ENCODE measurements at regions not wholly inside any gene's neighbourhood (a gene's known extent, or its start where the extent isn't known, plus 50 kb on each side); places are given as distances from the start of the nearest gene placed in this dataset.

DNA sequence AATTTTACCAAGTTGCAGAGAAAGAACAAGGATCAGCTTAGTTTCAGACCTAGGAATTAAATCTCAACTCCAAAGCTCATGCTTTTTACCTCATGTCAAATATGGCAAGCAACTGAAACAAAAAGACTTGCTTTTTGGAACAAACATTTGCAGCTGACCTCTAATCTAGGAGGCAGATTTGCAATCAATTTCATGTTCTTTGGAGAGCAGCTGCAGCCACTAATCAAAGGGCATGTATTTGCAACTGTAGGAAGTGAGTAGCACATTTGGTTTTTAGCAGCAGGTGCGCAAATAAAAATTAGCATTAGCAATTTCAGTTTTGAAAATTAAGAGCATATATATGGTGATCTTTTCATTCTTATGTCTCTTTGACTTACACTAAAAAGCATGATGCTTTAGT is 459.3 kb upstream of the SLC10A2 start:
- no peak for ATAC-seq
- TF ChIP-seq, protein P1, sequence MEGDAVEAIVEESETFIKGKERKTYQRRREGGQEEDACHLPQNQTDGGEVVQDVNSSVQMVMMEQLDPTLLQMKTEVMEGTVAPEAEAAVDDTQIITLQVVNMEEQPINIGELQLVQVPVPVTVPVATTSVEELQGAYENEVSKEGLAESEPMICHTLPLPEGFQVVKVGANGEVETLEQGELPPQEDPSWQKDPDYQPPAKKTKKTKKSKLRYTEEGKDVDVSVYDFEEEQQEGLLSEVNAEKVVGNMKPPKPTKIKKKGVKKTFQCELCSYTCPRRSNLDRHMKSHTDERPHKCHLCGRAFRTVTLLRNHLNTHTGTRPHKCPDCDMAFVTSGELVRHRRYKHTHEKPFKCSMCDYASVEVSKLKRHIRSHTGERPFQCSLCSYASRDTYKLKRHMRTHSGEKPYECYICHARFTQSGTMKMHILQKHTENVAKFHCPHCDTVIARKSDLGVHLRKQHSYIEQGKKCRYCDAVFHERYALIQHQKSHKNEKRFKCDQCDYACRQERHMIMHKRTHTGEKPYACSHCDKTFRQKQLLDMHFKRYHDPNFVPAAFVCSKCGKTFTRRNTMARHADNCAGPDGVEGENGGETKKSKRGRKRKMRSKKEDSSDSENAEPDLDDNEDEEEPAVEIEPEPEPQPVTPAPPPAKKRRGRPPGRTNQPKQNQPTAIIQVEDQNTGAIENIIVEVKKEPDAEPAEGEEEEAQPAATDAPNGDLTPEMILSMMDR (IDR thresholded peaks at IDR 0.05), result no peak
- TF ChIP-seq POLR2A (IDR thresholded peaks at IDR 0.05), result no peak
- no peak for TF ChIP-seq EP300 (IDR thresholded peaks at IDR 0.05)
- TF ChIP-seq POLR2AphosphoS5 (IDR thresholded peaks at IDR 0.05), result no peak

DNA sequence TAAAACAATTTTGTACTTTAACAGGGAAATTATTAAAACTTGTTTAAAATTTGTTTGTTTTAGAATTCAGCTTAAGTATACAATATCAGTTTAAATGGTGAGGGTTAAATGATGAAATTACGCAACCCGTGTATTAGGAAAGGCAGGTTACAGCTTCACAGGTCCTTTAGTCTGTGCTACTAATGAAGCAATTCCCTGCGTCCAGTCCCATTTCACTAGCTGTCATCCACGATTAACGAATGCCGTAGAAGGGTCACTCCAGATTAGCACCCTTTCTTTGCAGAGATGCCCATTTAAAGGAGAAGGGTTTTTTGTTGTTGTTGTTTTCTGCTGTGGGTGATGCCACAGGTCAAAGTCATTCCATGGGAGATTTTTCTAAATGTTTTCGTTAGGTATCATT is 457.6 kb upstream of the SLC10A2 start:
- no peak overlapping the region for H3K4me3 ChIP-seq
- 66 to 69% methylated on average over 7 of the region's 7 CpGs for WGBS, 2 donors (ENCODE audit: low coverage in 1 of 2)
- no peaks in the 10 kb centered on the region for H3K9me3 ChIP-seq
- TF ChIP-seq POLR2A (IDR thresholded peaks at IDR 0.05) (no peak), POLR2AphosphoS5 (IDR thresholded peaks at IDR 0.05) (no peak), EP300 (IDR thresholded peaks at IDR 0.05) (no peak)
- TF ChIP-seq, protein P1 (IDR thresholded peaks at IDR 0.05), result no peak
- no peak for ATAC-seq
- H3K36me3 ChIP-seq, result no peaks in the 10 kb centered on the region
- no peak overlapping the region for H3K27ac ChIP-seq
- H3K4me1 ChIP-seq, result no peaks in the 10 kb centered on the region
- no peaks in the 10 kb centered on the region for H3K27me3 ChIP-seq

More for the DNA sequence above, 459.3 kb upstream of the SLC10A2 start:
- Histone ChIP-seq H3K27me3 (no peaks in the 10 kb centered on the region), H3K4me3 (no peak overlapping the region), H3K4me1 (no peaks in the 10 kb centered on the region), H3K27ac (no peak overlapping the region), H3K36me3 (no peaks in the 10 kb centered on the region), H3K9me3 (no peaks in the 10 kb centered on the region)
- WGBS, 2 donors (ENCODE audit: low coverage in 1 of 2), result 100% methylated on average over 1 of the region's 1 CpG

DNA sequence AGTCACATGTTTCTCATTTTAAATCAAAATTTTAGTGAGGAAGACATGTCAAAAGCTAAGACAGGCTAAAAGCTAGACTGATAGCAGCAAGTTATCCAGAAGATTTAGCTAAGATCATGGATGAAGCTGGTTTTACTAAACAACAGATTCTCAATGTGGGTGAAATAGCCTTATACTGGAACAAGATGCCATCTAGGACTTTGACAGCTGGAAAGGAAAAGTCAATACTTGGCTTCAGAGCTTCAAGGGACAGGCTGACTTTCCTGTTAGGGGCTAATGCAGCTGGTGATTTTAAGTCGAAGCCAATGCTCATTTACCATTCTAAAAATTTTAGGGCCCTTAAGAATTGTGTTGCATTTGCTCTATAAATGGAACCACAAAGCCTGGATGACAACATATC is 455.3 kb upstream of the SLC10A2 start:
- H3K36me3 ChIP-seq, result no peaks in the 10 kb centered on the region
- TF ChIP-seq, protein P1 (IDR thresholded peaks at IDR 0.05), result no peak
- TF ChIP-seq POLR2AphosphoS5 (IDR thresholded peaks at IDR 0.05) (no peak), POLR2A (IDR thresholded peaks at IDR 0.05) (no peak), EP300 (IDR thresholded peaks at IDR 0.05) (no peak)
- no peak overlapping the region for H3K27ac ChIP-seq
- no peak overlapping the region for H3K4me3 ChIP-seq
- ATAC-seq, result no peak
- no peaks in the 10 kb centered on the region for H3K9me3 ChIP-seq
- 78% methylated on average over 1 of the region's 1 CpG; no CpG with 5 or more reads in 1 of the 2 donors for WGBS, 2 donors (ENCODE audit: low coverage in 1 of 2)
- no peaks in the 10 kb centered on the region for H3K4me1 ChIP-seq
- H3K27me3 ChIP-seq, result no peaks in the 10 kb centered on the region

DNA sequence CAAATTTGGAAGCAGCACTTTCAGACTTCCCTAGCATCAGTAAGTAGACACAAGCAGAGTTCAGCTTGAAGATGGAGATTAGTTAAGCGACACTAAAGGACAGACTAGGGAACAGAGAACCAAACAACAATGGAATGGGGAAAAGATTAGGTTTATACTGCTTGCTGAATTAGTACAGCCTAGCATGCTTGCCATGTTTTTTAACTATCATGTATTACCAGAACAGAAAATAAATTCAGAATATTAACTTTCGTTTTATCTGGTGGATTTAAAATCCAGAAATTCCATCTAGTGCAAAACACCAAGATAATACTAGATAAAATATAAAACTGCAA is 451.5 kb upstream of the SLC10A2 start:
- 57 to 64% methylated on average over 2 of the region's 2 CpGs for WGBS, 2 donors (ENCODE audit: low coverage in 1 of 2)
- H3K27ac ChIP-seq, result no peak overlapping the region
- TF ChIP-seq POLR2AphosphoS5 (IDR thresholded peaks at IDR 0.05), result no peak
- TF ChIP-seq EP300 (IDR thresholded peaks at IDR 0.05), result no peak
- TF ChIP-seq, protein P1 (IDR thresholded peaks at IDR 0.05), result no peak
- no peak for TF ChIP-seq POLR2A (IDR thresholded peaks at IDR 0.05)
- H3K9me3 ChIP-seq, result no peaks in the 10 kb centered on the region
- no peaks in the 10 kb centered on the region for H3K4me1 ChIP-seq
- H3K27me3 ChIP-seq, result no peaks in the 10 kb centered on the region
- H3K36me3 ChIP-seq, result no peaks in the 10 kb centered on the region
- H3K4me3 ChIP-seq, result no peak overlapping the region
- no peak for ATAC-seq

DNA sequence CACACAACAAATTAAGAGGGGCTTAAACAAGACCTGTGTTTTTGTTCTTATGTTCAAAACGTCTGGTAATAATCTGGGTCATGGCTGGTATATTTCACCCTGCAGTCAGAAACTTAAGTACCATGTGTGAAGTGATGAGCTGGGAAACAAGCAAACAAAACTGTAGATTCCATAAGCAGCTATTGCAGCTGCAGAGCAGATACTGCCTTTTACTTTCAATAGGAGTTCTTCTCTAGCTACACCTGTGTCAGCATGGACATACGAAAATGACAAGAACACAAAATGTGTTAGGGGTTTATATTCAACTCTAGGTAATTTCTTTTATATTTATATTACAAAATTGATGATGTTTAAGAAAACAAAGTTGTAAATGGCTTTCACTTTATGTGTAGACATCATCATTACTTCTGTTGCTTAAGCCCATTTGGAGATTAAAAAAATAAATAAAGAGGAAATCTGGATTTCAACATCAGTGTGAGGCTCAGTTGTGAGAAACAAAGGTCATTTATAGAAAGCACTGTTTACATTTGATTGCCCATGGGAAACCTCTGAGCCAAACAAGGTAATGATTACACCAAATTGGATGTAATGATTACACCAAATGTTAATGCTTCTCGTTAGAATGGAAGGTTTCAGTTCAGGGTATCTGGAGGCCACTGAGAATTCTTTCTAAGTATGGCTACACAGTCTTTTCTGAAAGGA is 451.0 kb upstream of the SLC10A2 start:
- TF ChIP-seq POLR2AphosphoS5 (IDR thresholded peaks at IDR 0.05), result no peak
- TF ChIP-seq POLR2A (IDR thresholded peaks at IDR 0.05), result no peak
- TF ChIP-seq, protein P1 (IDR thresholded peaks at IDR 0.05), result no peak
- no peak for TF ChIP-seq EP300 (IDR thresholded peaks at IDR 0.05)
- Histone ChIP-seq H3K4me1 (no peaks in the 10 kb centered on the region), H3K36me3 (no peaks in the 10 kb centered on the region), H3K4me3 (no peak overlapping the region), H3K27me3 (no peaks in the 10 kb centered on the region), H3K27ac (no peak overlapping the region), H3K9me3 (no peaks in the 10 kb centered on the region)
- no peak for ATAC-seq
- WGBS, 2 donors (ENCODE audit: low coverage in 1 of 2), result 45 to 51% methylated on average over 3 of the region's 3 CpGs

Data from gastroesophageal sphincter (tissue), 4 donors.